H1 (cell line): ENCODE measurements at regions not wholly inside any gene's neighbourhood (a gene's known extent, or its start where the extent isn't known, plus 50 kb on each side); places are given as distances from the start of the nearest gene placed in this dataset.
A peak's percentile ranks its signal among the peaks of the same experiment; 100 is the strongest.
"Not testable (repeated sequence)": the region's sequence is repeated elsewhere in the genome, so short reads cannot be mapped to it uniquely, and the experiment has no call there.

Source experiments
- CTCF ChIA-PET: fragments of 300-600 bp; sonication (Branson Sonifier 250); formaldehyde crosslinking; loops from one replicate; lab custom pipeline; 2021; ENCODE audit not compliant: partially characterized antibody; lab: Charles Lee
- POLR2A ChIA-PET: fragments of 300-600 bp; sonication (Branson Sonifier 250); formaldehyde crosslinking; loops from one replicate; lab custom pipeline; 2021; ENCODE audit warnings: inconsistent platforms; ENCODE audit not compliant: partially characterized antibody; lab: Charles Lee
- DNase-seq, 2 experiments: peaks; one replicate each; pipeline versions ENCODE4 v3.0.0 to v3.0.0-alpha.2; 2010 to 2022; ENCODE audit warnings: low spot score in 2 of 2, low read depth in 1 of 2, mixed read lengths in 1 of 2
- FAIRE-seq: peaks from 2 replicates; lab custom pipeline; 2011; peaks lifted over from hg19 to GRCh38; lab: Jason Lieb, UNC
- H2AFZ ChIP-seq: 2 replicates; pipeline ENCODE4 v1.8.1; 2012; ENCODE audit warnings: low read length, inconsistent platforms
- H2AK5ac ChIP-seq: 2 replicates; pipeline ENCODE4 v1.6.1; 2013; ENCODE audit warnings: low read depth, low read length
- H2BK120ac ChIP-seq: replicated peaks from 2 replicates; pipeline ENCODE3; 2013; ENCODE audit warnings: low read depth, low read length, inconsistent platforms
- H2BK12ac ChIP-seq: 2 replicates; pipeline ENCODE4 v1.6.1; 2013; ENCODE audit warnings: low read depth, low read length
- H2BK15ac ChIP-seq: 2 replicates; pipeline ENCODE4 v1.6.1; 2013; ENCODE audit warnings: low read length
- H2BK20ac ChIP-seq: 2 replicates; pipeline ENCODE4 v1.6.1; 2013; ENCODE audit warnings: low read length
- H2BK5ac ChIP-seq: 2 replicates; pipeline ENCODE4 v1.6.1; 2013; ENCODE audit warnings: low read depth, low read length
- H3K14ac ChIP-seq: 2 replicates; pipeline ENCODE4 v1.6.1; 2013; ENCODE audit warnings: inconsistent platforms; ENCODE audit not compliant: insufficient read length
- H3K18ac ChIP-seq: 2 replicates; pipeline ENCODE4 v1.6.1; 2013; ENCODE audit warnings: low read length; ENCODE audit errors: extremely low read depth
- H3K23ac ChIP-seq: 2 replicates; pipeline ENCODE4 v1.6.1; 2013; ENCODE audit warnings: inconsistent platforms; ENCODE audit not compliant: insufficient read length
- H3K23me2 ChIP-seq: 2 replicates; pipeline ENCODE4 v1.6.1; 2013; ENCODE audit warnings: low read depth, low read length
- H3K27ac ChIP-seq: 2 replicates; pipeline ENCODE4 v1.6.1; 2011; ENCODE audit warnings: low read depth, low read length, inconsistent platforms
- H3K27me3 ChIP-seq, 4 experiments: replicated peaks in 1 of 4; 1 replicate in 1 of 4; 2 replicates in 3 of 4; pipeline versions ENCODE4 v1.6.1 to v1.8.1; 2011 to 2013; ENCODE audit warnings: low read length in 3 of 4, mild to moderate bottlenecking in 3 of 4, inconsistent platforms in 2 of 4, mixed read lengths in 2 of 4, moderate library complexity in 1 of 4; ENCODE audit not compliant: control insufficient read depth in 3 of 4, insufficient read depth in 3 of 4; ENCODE audit errors: extremely low read depth in 1 of 4
- H3K36me3 ChIP-seq, 4 experiments: 2 replicates each; pipeline versions ENCODE4 v1.6.1 to v1.8.1; 2011 to 2013; ENCODE audit warnings: mild to moderate bottlenecking in 4 of 4, low read length in 3 of 4, moderate library complexity in 2 of 4, control low read depth in 1 of 4, inconsistent platforms in 1 of 4; ENCODE audit not compliant: insufficient read depth in 4 of 4, control insufficient read depth in 2 of 4
- H3K4ac ChIP-seq: replicated peaks from 2 replicates; pipeline ENCODE3; 2013; ENCODE audit warnings: low read length, low read depth, mixed read lengths, inconsistent platforms; ENCODE audit not compliant: insufficient read length
- H3K4me1 ChIP-seq, 4 experiments: replicated peaks in 1 of 4; 1 replicate in 1 of 4; 2 replicates in 3 of 4; pipeline versions ENCODE4 v1.6.1 to v1.8.1; 2011 to 2013; ENCODE audit warnings: low read length in 3 of 4, inconsistent platforms in 2 of 4, mixed read lengths in 1 of 4; ENCODE audit not compliant: insufficient read depth in 4 of 4, control insufficient read depth in 3 of 4
- H3K4me2 ChIP-seq, 2 experiments: 2 replicates each; pipeline versions ENCODE4 v1.6.1 to v1.8.1; 2011 to 2013; ENCODE audit warnings: low read depth in 2 of 2, low read length in 2 of 2, control low read depth in 1 of 2, inconsistent platforms in 1 of 2, mild to moderate bottlenecking in 1 of 2; ENCODE audit not compliant: insufficient read depth in 1 of 2
- H3K4me3 ChIP-seq, 4 experiments: fragments of 200-600, 300-600 bp in 1 of 4; sonication (generic), shearing (Covaris generic), sonication (Bioruptor Twin) in 1 of 4; 2 replicates each; pipeline versions ENCODE4 v1.5.1 to v1.8.1; 2011 to 2016; ENCODE audit warnings: low read length in 4 of 4, low read depth in 3 of 4, control low read depth in 2 of 4, inconsistent platforms in 2 of 4, mild to moderate bottlenecking in 2 of 4, mixed read lengths in 1 of 4, moderate library complexity in 1 of 4; ENCODE audit not compliant: insufficient read depth in 2 of 4; ENCODE audit errors: extremely low read depth in 1 of 4
- H3K56ac ChIP-seq: replicated peaks from 2 replicates; pipeline ENCODE3; 2013; ENCODE audit warnings: low read depth, mild to moderate bottlenecking, mixed read lengths, low read length, inconsistent platforms; ENCODE audit not compliant: insufficient read length
- H3K79me1 ChIP-seq: 2 replicates; pipeline ENCODE4 v1.6.1; 2013; ENCODE audit warnings: low read depth, low read length, control low read depth
- H3K79me2 ChIP-seq, 2 experiments: 2 replicates each; pipeline versions ENCODE4 v1.6.1 to v1.8.1; 2012 to 2013; ENCODE audit warnings: low read length in 2 of 2, mild to moderate bottlenecking in 2 of 2, inconsistent platforms in 1 of 2; ENCODE audit not compliant: insufficient read depth in 2 of 2, control insufficient read depth in 1 of 2
- H3K9ac ChIP-seq, 4 experiments: replicated peaks in 1 of 4; 1 replicate in 1 of 4; 2 replicates in 3 of 4; pipeline versions ENCODE4 v1.6.1 to v1.8.1; 2011 to 2013; ENCODE audit warnings: low read depth in 3 of 4, low read length in 3 of 4, control low read depth in 2 of 4, mild to moderate bottlenecking in 2 of 4, moderate library complexity in 2 of 4, inconsistent platforms in 1 of 4; ENCODE audit errors: extremely low read depth in 1 of 4
- H3K9me3 ChIP-seq, 2 experiments: 2 replicates each; pipeline versions ENCODE4 v1.6.1 to v1.8.1; 2012 to 2013; ENCODE audit warnings: mild to moderate bottlenecking in 2 of 2, moderate library complexity in 2 of 2, control low read depth in 1 of 2, inconsistent platforms in 1 of 2, low read depth in 1 of 2, low read length in 1 of 2, mixed read lengths in 1 of 2; ENCODE audit not compliant: insufficient read depth in 2 of 2
- H4K20me1 ChIP-seq, 2 experiments: replicated peaks in 1 of 2; 2 replicates each; pipeline versions ENCODE3 to v1.8.1; 2011 to 2013; ENCODE audit warnings: inconsistent platforms in 2 of 2, low read length in 2 of 2, mild to moderate bottlenecking in 1 of 2; ENCODE audit not compliant: insufficient read depth in 2 of 2, control insufficient read depth in 1 of 2
- H4K5ac ChIP-seq: 2 replicates; pipeline ENCODE4 v1.6.1; 2013; ENCODE audit warnings: low read length, low read depth, mixed read lengths, inconsistent platforms; ENCODE audit not compliant: insufficient read length
- H4K8ac ChIP-seq: 2 replicates; pipeline ENCODE4 v1.8.0; 2013; ENCODE audit warnings: mild to moderate bottlenecking, moderate library complexity, low read length, inconsistent platforms; ENCODE audit not compliant: insufficient read depth; ENCODE audit errors: extremely low read depth
- H4K91ac ChIP-seq: replicated peaks from 2 replicates; pipeline ENCODE3; 2013; ENCODE audit warnings: low read length, mixed read lengths, inconsistent platforms; ENCODE audit not compliant: insufficient read length
- POLR2A ChIP-seq, 2 experiments: IDR thresholded peaks; 1 replicate in 1 of 2; 2 replicates in 1 of 2; pipeline ENCODE4 v1.6.1; 2011; ENCODE audit warnings: low read depth in 2 of 2, low read length in 2 of 2, mild to moderate bottlenecking in 2 of 2; ENCODE audit errors: control extremely low read depth in 1 of 2
- RAD21 ChIP-seq, 2 experiments: IDR thresholded peaks in 1 of 2; conservative IDR thresholded peaks in 1 of 2; 2 replicates each; pipeline ENCODE4 v1.6.1; 2011; ENCODE audit warnings: low read depth in 2 of 2, low read length in 2 of 2, improper control_type of control experiment in 1 of 2, inconsistent platforms in 1 of 2, mild to moderate bottlenecking in 1 of 2, moderate library complexity in 1 of 2
- TAF1 ChIP-seq: IDR thresholded peaks from 2 replicates; pipeline ENCODE4 v1.6.1; 2011; ENCODE audit warnings: mild to moderate bottlenecking, low read depth, low read length
- TBP ChIP-seq: IDR thresholded peaks from 2 replicates; pipeline ENCODE4 v1.6.1; 2011; ENCODE audit warnings: low read depth, low read length, improper control_type of control experiment
- USF2 ChIP-seq: IDR thresholded peaks from 2 replicates; pipeline ENCODE4 v1.6.1; 2011; ENCODE audit warnings: low read length, improper control_type of control experiment
- WGBS, 2 experiments: shearing (Covaris generic) in 1 of 2; methylation state at CpG; one replicate each; pipeline versions ENCODE4 v1.1.6 to v1.1.7; 2013 to 2015; ENCODE audit warnings: low lambda C conversion rate in 2 of 2, mixed read lengths in 2 of 2, inconsistent platforms in 1 of 2, low coverage in 1 of 2, missing lambda C conversion rate in 1 of 2; ENCODE audit not compliant: insufficient replicate concordance in 2 of 2, insufficient coverage in 1 of 2, insufficient read length in 1 of 2; ENCODE audit errors: extremely low coverage in 1 of 2, missing lambda C conversion rate in 1 of 2; 5-methylcytosine and 5-hydroxymethylcytosine counted together

GRCh38 chr10:84966708-84967441 lies 638.5 kb downstream of the CCSER2 start (continued):
- TF ChIP-seq RAD21 (IDR thresholded peaks at IDR 0.05 in 1 of 2, conservative IDR thresholded peaks at IDR 0.05 in 1 of 2; ENCODE audit: low read depth in 2 of 2, low read length in 2 of 2) (peak; percentile 48 to 53; a peak in 3 of 4 replicates), TAF1 (no peak), USF2 (no peak), TBP (no peak), POLR2A (IDR thresholded peaks at IDR 0.05; ENCODE audit: control extremely low read depth in 1 of 2, low read depth in 2 of 2, low read length in 2 of 2) (no peak)
- TF ChIP-seq, all 59 proteins: peak for 2

GRCh38 chr10:84969297-84969696 lies 640.9 kb downstream of the CCSER2 start:
- H3K36me3 ChIP-seq, H3K9ac ChIP-seq, H2AK5ac ChIP-seq, H3K27ac ChIP-seq, H2BK5ac ChIP-seq, H3K4me1 ChIP-seq, H3K4me2 ChIP-seq, FAIRE-seq, H2BK12ac ChIP-seq, H2BK120ac ChIP-seq, H3K27me3 ChIP-seq, H2AFZ ChIP-seq, H3K56ac ChIP-seq, H4K20me1 ChIP-seq, H4K91ac ChIP-seq, H3K14ac ChIP-seq, H3K4me3 ChIP-seq, H4K5ac ChIP-seq, POLR2A ChIA-PET, H3K79me1 ChIP-seq, H4K8ac ChIP-seq, H2BK15ac ChIP-seq, DNase-seq, H3K18ac ChIP-seq, H2BK20ac ChIP-seq, H3K23ac ChIP-seq, H3K23me2 ChIP-seq, H3K79me2 ChIP-seq, H3K4ac ChIP-seq: not testable (repeated sequence)
- 92% methylated on average over 2 of the region's 2 CpGs; no CpG with 5 or more reads in 1 of the 2 experiments for WGBS, 2 experiments
- CTCF ChIA-PET, result interaction anchor here (0.7 kb wide), 1 partner anchor 33 kb away, joined by 3 read pairs; no protein-coding TSS in a partner anchor
- peaks cover 9 to 10% of the 10 kb centered on the region in 2 experiments; a peak in 3 of 4 replicates for H3K9me3 ChIP-seq
